IPS-15b (cell line): ENCODE measurements at regions not wholly inside any gene's neighbourhood (a gene's known extent, or its start where the extent isn't known, plus 50 kb on each side); places are given as distances from the start of the nearest gene placed in this dataset.

Source experiments
- H3K27me3 ChIP-seq: one replicate; pipeline ENCODE4 v1.6.1; 2013; ENCODE audit warnings: low read length; ENCODE audit not compliant: control insufficient read depth, insufficient read depth
- H3K36me3 ChIP-seq: one replicate; pipeline ENCODE4 v1.6.1; 2013; ENCODE audit warnings: low read length; ENCODE audit not compliant: control insufficient read depth, insufficient read depth
- H3K4me1 ChIP-seq: one replicate; pipeline ENCODE4 v1.6.1; 2013; ENCODE audit warnings: mild to moderate bottlenecking, low read length; ENCODE audit not compliant: control insufficient read depth, insufficient read depth
- H3K4me3 ChIP-seq: one replicate; pipeline ENCODE4 v1.5.1; 2013; ENCODE audit warnings: low read depth, low read length
- H3K9ac ChIP-seq: one replicate; pipeline ENCODE4 v1.6.1; 2013; ENCODE audit warnings: low read depth, mild to moderate bottlenecking, low read length
- H3K9me3 ChIP-seq: one replicate; pipeline ENCODE4 v1.6.1; 2013; ENCODE audit warnings: mild to moderate bottlenecking, low read length; ENCODE audit not compliant: control insufficient read depth, insufficient read depth

GRCh38 chr2:173667014-173667413 is 298.2 kb downstream of the SP3 start:
- Histone ChIP-seq H3K36me3 (no peaks in the 10 kb centered on the region), H3K27me3 (no peaks in the 10 kb centered on the region), H3K4me3 (no peak overlapping the region), H3K9ac (no peak overlapping the region), H3K4me1 (peaks cover 6% of the 10 kb centered on the region), H3K9me3 (no peaks in the 10 kb centered on the region)

- Histone ChIP-seq H3K36me3 (no peaks in the 10 kb centered on the region), H3K4me1 (peaks cover 6% of the 10 kb centered on the region), H3K4me3 (no peak overlapping the region), H3K27me3 (no peaks in the 10 kb centered on the region), H3K9me3 (no peaks in the 10 kb centered on the region), H3K9ac (no peak overlapping the region)
Measured at GRCh38 chr2:173667415-173667814, 297.8 kb downstream of the SP3 start.

- Histone ChIP-seq H3K27me3 (no peaks in the 10 kb centered on the region), H3K9ac (no peak overlapping the region), H3K9me3 (no peaks in the 10 kb centered on the region), H3K4me1 (peaks cover 6% of the 10 kb centered on the region), H3K4me3 (no peak overlapping the region), H3K36me3 (no peaks in the 10 kb centered on the region)
Measured at GRCh38 chr2:173669271-173669853, 295.8 kb downstream of the SP3 start.

GRCh38 chr2:173669888-173670287 is 295.3 kb downstream of the SP3 start:
- Histone ChIP-seq H3K4me3 (no peak overlapping the region), H3K9ac (no peak overlapping the region), H3K36me3 (no peaks in the 10 kb centered on the region), H3K9me3 (no peaks in the 10 kb centered on the region), H3K4me1 (peaks cover 6% of the 10 kb centered on the region), H3K27me3 (no peaks in the 10 kb centered on the region)

- Histone ChIP-seq H3K4me3 (no peak overlapping the region), H3K27me3 (no peaks in the 10 kb centered on the region), H3K9ac (no peak overlapping the region), H3K9me3 (no peaks in the 10 kb centered on the region), H3K4me1 (no peaks in the 10 kb centered on the region), H3K36me3 (no peaks in the 10 kb centered on the region)
Measured at GRCh38 chr2:173672573-173673340, 292.4 kb downstream of the SP3 start.

- Histone ChIP-seq H3K9me3 (no peaks in the 10 kb centered on the region), H3K9ac (no peak overlapping the region), H3K4me1 (no peaks in the 10 kb centered on the region), H3K36me3 (no peaks in the 10 kb centered on the region), H3K4me3 (no peak overlapping the region), H3K27me3 (no peaks in the 10 kb centered on the region)
Measured at GRCh38 chr2:173673640-173674039, 291.5 kb downstream of the SP3 start.

- Histone ChIP-seq H3K4me3 (no peak overlapping the region), H3K9me3 (no peaks in the 10 kb centered on the region), H3K9ac (no peak overlapping the region), H3K4me1 (no peaks in the 10 kb centered on the region), H3K27me3 (no peaks in the 10 kb centered on the region), H3K36me3 (no peaks in the 10 kb centered on the region)
Measured at GRCh38 chr2:173676647-173677046, 288.5 kb downstream of the SP3 start.

GRCh38 chr2:173678186-173678585 is 287.0 kb downstream of the SP3 start:
- Histone ChIP-seq H3K4me3 (no peak overlapping the region), H3K9me3 (no peaks in the 10 kb centered on the region), H3K9ac (no peak overlapping the region), H3K4me1 (no peaks in the 10 kb centered on the region), H3K36me3 (no peaks in the 10 kb centered on the region), H3K27me3 (no peaks in the 10 kb centered on the region)

- H3K4me1 ChIP-seq: no peaks in the 10 kb centered on the region
- H3K9ac ChIP-seq: no peak overlapping the region
- H3K27me3 ChIP-seq: no peaks in the 10 kb centered on the region
- no peaks in the 10 kb centered on the region for H3K9me3 ChIP-seq
- H3K36me3 ChIP-seq: no peaks in the 10 kb centered on the region
- no peak overlapping the region for H3K4me3 ChIP-seq
Measured at GRCh38 chr2:173680574-173680973, 284.6 kb downstream of the SP3 start.

- no peaks in the 10 kb centered on the region for H3K27me3 ChIP-seq
- no peak overlapping the region for H3K9ac ChIP-seq
- no peak overlapping the region for H3K4me3 ChIP-seq
Measured at GRCh38 chr2:173681881-173682650, 283.1 kb downstream of the SP3 start.

GRCh38 chr2:173684896-173685459 is 280.2 kb downstream of the SP3 start:
- Histone ChIP-seq H3K27me3 (no peaks in the 10 kb centered on the region), H3K9me3 (no peaks in the 10 kb centered on the region), H3K4me3 (no peak overlapping the region), H3K36me3 (no peaks in the 10 kb centered on the region), H3K4me1 (no peaks in the 10 kb centered on the region), H3K9ac (no peak overlapping the region)

More at GRCh38 chr2:173681881-173682650, 283.1 kb downstream of the SP3 start:
- Histone ChIP-seq H3K9me3 (no peaks in the 10 kb centered on the region), H3K4me1 (no peaks in the 10 kb centered on the region), H3K36me3 (no peaks in the 10 kb centered on the region)
